ENCODE measurements at regions not wholly inside any gene's neighbourhood (a gene's known extent, or its start where the extent isn't known, plus 50 kb on each side); places are given as distances from the start of the nearest gene placed in this dataset.

GRCh38 chr1:221201773-221202172, 322.5 kb downstream of the HLX start:
- H3K27ac ChIP-seq, result no peak overlapping the region
- no peak for TF ChIP-seq CTCF (IDR thresholded peaks at IDR 0.05)
- H3K4me1 ChIP-seq, result peaks cover 0 to 16% of the 10 kb centered on the region in 2 donors
- peaks cover 0 to 3% of the 10 kb centered on the region in 2 donors for H3K9me3 ChIP-seq
- no peaks in the 10 kb centered on the region for H3K36me3 ChIP-seq
- H3K4me3 ChIP-seq, result no peak overlapping the region
- H3K27me3 ChIP-seq, result no peaks in the 10 kb centered on the region
- no peak for DNase-seq (ENCODE audit: low spot score)

GRCh38 chr1:221203224-221204054, 324.2 kb downstream of the HLX start:
- peak; percentile 67 to 94 for TF ChIP-seq CTCF (IDR thresholded peaks at IDR 0.05)
- no peak overlapping the region for H3K4me3 ChIP-seq
- H3K36me3 ChIP-seq, result no peaks in the 10 kb centered on the region
- peak overlapping the region in 1 of 2 donors; percentile 60 for H3K27ac ChIP-seq
- H3K4me1 ChIP-seq, result peaks cover 0 to 16% of the 10 kb centered on the region in 2 donors
- peak; percentile 88 for DNase-seq (ENCODE audit: low spot score)
- no peaks in the 10 kb centered on the region for H3K9me3 ChIP-seq
- no peaks in the 10 kb centered on the region for H3K27me3 ChIP-seq

- DNase-seq (ENCODE audit: low spot score), result no peak
- H3K27ac ChIP-seq, result peak overlapping the region; percentile 37 to 60
- H3K4me1 ChIP-seq, result peaks cover 0 to 16% of the 10 kb centered on the region in 2 donors
- no peaks in the 10 kb centered on the region for H3K27me3 ChIP-seq
- no peaks in the 10 kb centered on the region for H3K36me3 ChIP-seq
- H3K4me3 ChIP-seq, result no peak overlapping the region
- no peak for TF ChIP-seq CTCF (IDR thresholded peaks at IDR 0.05)
- no peaks in the 10 kb centered on the region for H3K9me3 ChIP-seq
These were observed 325.0 kb downstream of the HLX start for GRCh38 chr1:221204055-221204833.

- no peaks in the 10 kb centered on the region for H3K36me3 ChIP-seq
- DNase-seq (ENCODE audit: low spot score), result no peak
- H3K27me3 ChIP-seq, result no peaks in the 10 kb centered on the region
- H3K4me3 ChIP-seq, result no peak overlapping the region
- H3K4me1 ChIP-seq, result peaks cover 0 to 16% of the 10 kb centered on the region in 2 donors
- TF ChIP-seq CTCF (IDR thresholded peaks at IDR 0.05), result no peak
- H3K27ac ChIP-seq, result no peak overlapping the region
- H3K9me3 ChIP-seq, result no peaks in the 10 kb centered on the region
These were observed 326.8 kb downstream of the HLX start for GRCh38 chr1:221206076-221206475.

- TF ChIP-seq CTCF (IDR thresholded peaks at IDR 0.05), result no peak
- no peaks in the 10 kb centered on the region for H3K27me3 ChIP-seq
- no peaks in the 10 kb centered on the region for H3K36me3 ChIP-seq
- no peak for DNase-seq (ENCODE audit: low spot score)
- peaks cover 0 to 14% of the 10 kb centered on the region in 2 donors for H3K4me1 ChIP-seq
- H3K4me3 ChIP-seq, result no peak overlapping the region
- H3K27ac ChIP-seq, result no peak overlapping the region
- no peaks in the 10 kb centered on the region for H3K9me3 ChIP-seq
These were observed 333.7 kb downstream of the HLX start for GRCh38 chr1:221212926-221213325.
